Esophagus muscularis mucosa (tissue), 3 donors: ENCODE measurements at regions not wholly inside any gene's neighbourhood (a gene's known extent, or its start where the extent isn't known, plus 50 kb on each side); places are given as distances from the start of the nearest gene placed in this dataset.

Experiments
- CTCF ChIP-seq, 3 experiments: fragments of 200-600 bp in 2 of 3; fragments of 450-650 bp in 1 of 3; sonication (generic) in 2 of 3; IDR thresholded peaks; one replicate each; pipeline ENCODE4 v1.5.1; 2017 to 2019; ENCODE audit warnings: antibody characterized with exemption in 3 of 3, mild to moderate bottlenecking in 2 of 3, moderate library complexity in 1 of 3
- POLR2A ChIP-seq: fragments of 450-650 bp; IDR thresholded peaks from one replicate; pipeline ENCODE4 v1.6.1; 2017; ENCODE audit warnings: antibody characterized with exemption, moderate library complexity, mild to moderate bottlenecking, low read depth

DNA sequence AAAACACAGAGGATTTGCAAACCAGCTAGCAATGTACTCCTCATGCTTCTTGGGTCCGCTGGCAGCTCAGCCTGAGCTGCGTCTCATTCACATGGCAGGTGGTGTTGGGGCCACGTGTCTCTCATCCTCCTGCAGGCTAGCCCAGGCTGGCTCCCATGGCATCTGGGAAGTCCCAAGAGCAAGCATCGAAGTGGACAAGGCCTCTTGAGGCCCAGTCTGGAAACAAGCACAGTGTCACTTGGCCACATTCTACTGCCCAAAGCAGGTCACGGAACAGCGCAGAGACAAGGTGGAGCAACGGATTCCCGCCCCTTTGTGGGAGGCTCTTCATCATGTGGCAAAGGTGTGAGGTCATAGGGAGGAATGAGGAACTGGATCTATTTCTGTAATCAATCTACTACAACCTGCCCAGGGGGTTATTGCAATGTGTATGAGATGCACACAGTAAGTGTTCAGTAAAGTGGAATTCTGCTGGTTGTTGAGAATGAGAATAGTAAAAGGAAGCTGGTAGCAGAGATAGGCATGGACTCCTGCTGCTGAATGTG, 128.3 kb downstream of the TPRA1 start:
- TF ChIP-seq CTCF (IDR thresholded peaks at IDR 0.05) (no peak), POLR2A (no peak)
